Thymus (tissue), 11 donors: ENCODE measurements at regions not wholly inside any gene's neighbourhood (a gene's known extent, or its start where the extent isn't known, plus 50 kb on each side); places are given as distances from the start of the nearest gene placed in this dataset.
"Not testable (repeated sequence)": the region's sequence is repeated elsewhere in the genome, so short reads cannot be mapped to it uniquely, and the experiment has no call there.

Experiments
- DNase-seq, 9 donors: peaks; one replicate each; pipeline ENCODE4 v3.0.0-alpha.2; 2013; ENCODE audit warnings: low spot score in 9 of 9, low read depth in 6 of 9, missing footprints in 1 of 9
- H3K27ac ChIP-seq, 2 donors: one replicate each; pipeline ENCODE4 v1.5.1; 2013; ENCODE audit warnings: control low read depth in 1 of 2, low read depth in 1 of 2, low read length in 1 of 2, mild to moderate bottlenecking in 1 of 2, moderate library complexity in 1 of 2
- H3K27me3 ChIP-seq, 2 donors: one replicate each; pipeline ENCODE4 v1.5.1; 2013; ENCODE audit warnings: low read length in 1 of 2; ENCODE audit not compliant: control insufficient read depth in 2 of 2, insufficient read depth in 1 of 2
- H3K36me3 ChIP-seq, 2 donors: one replicate each; pipeline ENCODE4 v1.5.1; 2013; ENCODE audit warnings: low read length in 1 of 2, mild to moderate bottlenecking in 1 of 2, moderate library complexity in 1 of 2; ENCODE audit not compliant: control insufficient read depth in 2 of 2, insufficient read depth in 2 of 2
- H3K4me1 ChIP-seq, 2 donors: one replicate each; pipeline ENCODE4 v1.5.1; 2013; ENCODE audit warnings: low read length in 2 of 2; ENCODE audit not compliant: control insufficient read depth in 2 of 2, insufficient read depth in 2 of 2
- H3K4me3 ChIP-seq, 2 donors: one replicate each; pipeline ENCODE4 v1.5.1; 2013; ENCODE audit warnings: low read length in 2 of 2, control low read depth in 1 of 2, mild to moderate bottlenecking in 1 of 2
- H3K9me3 ChIP-seq, 2 donors: one replicate each; pipeline ENCODE4 v1.5.1; 2013; ENCODE audit warnings: low read length in 1 of 2, mild to moderate bottlenecking in 1 of 2; ENCODE audit not compliant: control insufficient read depth in 2 of 2, insufficient read depth in 1 of 2
- WGBS: extraction: QIAGEN DNeasy Blood & Tissue Kit; methylation state at CpG from one replicate; pipeline ENCODE4 v1.1.7; 2013; 5-methylcytosine and 5-hydroxymethylcytosine counted together
- donor health status: healthy.

GRCh38 chr4:86511590-86511989 lies 82.5 kb upstream of the PTPN13 start:
- Histone ChIP-seq H3K4me1 (no peaks in the 10 kb centered on the region), H3K27ac (no peak overlapping the region), H3K9me3 (no peaks in the 10 kb centered on the region), H3K4me3 (no peak overlapping the region), H3K27me3 (no peaks in the 10 kb centered on the region), H3K36me3 (no peaks in the 10 kb centered on the region)
- DNase-seq: no peak
- WGBS: 87% methylated on average over 2 of the region's 2 CpGs

DNA sequence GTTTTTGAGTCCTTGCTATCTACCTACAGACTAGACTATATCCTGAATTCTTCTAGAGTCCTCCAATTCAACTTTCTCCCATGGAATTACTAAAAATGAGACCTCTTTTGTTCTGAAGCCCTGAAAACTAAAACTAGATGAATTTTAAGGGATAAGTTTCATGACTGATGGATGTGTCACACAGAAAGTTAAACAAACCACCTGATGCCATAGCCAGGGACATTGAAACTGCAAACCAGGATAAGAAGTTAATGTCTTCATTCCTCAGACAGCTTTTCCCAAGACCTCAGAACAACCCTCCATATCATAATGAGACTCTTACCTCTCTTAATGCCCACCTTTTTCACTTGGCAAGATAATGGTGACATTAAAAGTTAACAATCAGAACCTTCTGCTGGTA lies 81.5 kb upstream of the PTPN13 start:
- H3K27me3 ChIP-seq: no peaks in the 10 kb centered on the region
- no peaks in the 10 kb centered on the region for H3K4me1 ChIP-seq
- no peak for DNase-seq
- H3K9me3 ChIP-seq: no peaks in the 10 kb centered on the region
- H3K36me3 ChIP-seq: no peaks in the 10 kb centered on the region
- no peak overlapping the region for H3K27ac ChIP-seq
- H3K4me3 ChIP-seq: no peak overlapping the region

DNA sequence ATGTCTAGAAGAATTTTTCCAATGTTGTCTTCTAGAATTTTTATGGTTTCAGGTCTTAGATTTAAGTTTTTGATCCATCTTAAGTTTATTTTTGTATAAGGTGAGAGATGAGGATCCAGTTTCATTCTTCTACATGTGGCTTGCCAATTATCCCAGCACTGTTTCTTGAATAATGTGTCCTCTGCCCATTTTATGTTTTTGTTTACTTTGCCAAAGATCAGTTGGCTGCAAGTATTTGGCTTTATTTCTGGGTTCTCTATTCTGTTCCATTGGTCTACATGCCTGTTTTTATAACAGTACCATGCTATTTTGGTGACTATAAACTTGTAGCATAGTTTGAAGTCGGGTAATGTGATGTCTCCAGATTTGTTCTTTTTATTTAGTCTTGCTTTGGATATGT lies 78.2 kb upstream of the PTPN13 start:
- H3K4me3 ChIP-seq, H3K9me3 ChIP-seq, H3K27ac ChIP-seq, H3K4me1 ChIP-seq, H3K27me3 ChIP-seq, H3K36me3 ChIP-seq, DNase-seq: not testable (repeated sequence)
- 99% methylated on average over 1 of the region's 1 CpG for WGBS

DNA sequence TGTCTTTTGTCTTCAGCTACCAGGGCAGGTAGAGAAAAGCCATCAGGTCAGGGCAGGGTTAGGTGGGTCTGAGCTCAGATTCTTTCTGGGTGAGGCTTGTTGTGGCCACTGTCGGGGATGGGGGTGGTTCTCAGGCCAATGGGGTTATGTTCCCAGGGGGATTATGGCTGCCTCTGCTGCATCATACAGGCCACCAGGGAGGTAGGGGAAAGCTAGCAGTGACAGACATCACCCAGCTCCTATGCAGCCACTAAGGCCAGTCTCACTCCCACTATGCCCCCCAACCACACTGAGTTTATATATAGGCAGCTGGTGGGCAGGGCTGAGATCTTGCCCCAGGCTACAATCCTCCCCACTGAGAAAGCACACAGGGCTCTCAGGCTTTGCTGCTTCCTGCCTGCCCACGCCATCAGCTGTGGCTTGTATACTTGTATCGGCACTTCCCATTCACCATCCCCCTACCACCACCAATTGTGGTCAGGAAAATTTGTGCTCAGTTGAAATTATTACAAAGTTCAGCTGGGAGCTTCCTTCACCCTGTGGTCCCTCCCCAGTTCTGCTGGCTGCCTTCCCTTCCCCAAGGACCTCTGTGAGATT lies 72.6 kb upstream of the PTPN13 start:
- WGBS: 89% methylated on average over 3 of the region's 3 CpGs
- no peaks in the 10 kb centered on the region for H3K27me3 ChIP-seq
- H3K4me1 ChIP-seq: no peaks in the 10 kb centered on the region
- H3K36me3 ChIP-seq: no peaks in the 10 kb centered on the region
- no peak for DNase-seq
- peaks cover 0 to 7% of the 10 kb centered on the region in 2 donors for H3K9me3 ChIP-seq
- no peak overlapping the region for H3K4me3 ChIP-seq
- H3K27ac ChIP-seq: no peak overlapping the region

GRCh38 chr4:86522349-86522748 lies 71.8 kb upstream of the PTPN13 start:
- H3K27me3 ChIP-seq: no peaks in the 10 kb centered on the region
- no peak overlapping the region for H3K27ac ChIP-seq
- DNase-seq: no peak
- no peaks in the 10 kb centered on the region for H3K4me1 ChIP-seq
- no peak overlapping the region for H3K4me3 ChIP-seq
- 86% methylated on average over 4 of the region's 4 CpGs for whole genome bisulfite sequencing
- peaks cover 0 to 7% of the 10 kb centered on the region in 2 donors for H3K9me3 ChIP-seq
- H3K36me3 ChIP-seq: no peaks in the 10 kb centered on the region

DNA sequence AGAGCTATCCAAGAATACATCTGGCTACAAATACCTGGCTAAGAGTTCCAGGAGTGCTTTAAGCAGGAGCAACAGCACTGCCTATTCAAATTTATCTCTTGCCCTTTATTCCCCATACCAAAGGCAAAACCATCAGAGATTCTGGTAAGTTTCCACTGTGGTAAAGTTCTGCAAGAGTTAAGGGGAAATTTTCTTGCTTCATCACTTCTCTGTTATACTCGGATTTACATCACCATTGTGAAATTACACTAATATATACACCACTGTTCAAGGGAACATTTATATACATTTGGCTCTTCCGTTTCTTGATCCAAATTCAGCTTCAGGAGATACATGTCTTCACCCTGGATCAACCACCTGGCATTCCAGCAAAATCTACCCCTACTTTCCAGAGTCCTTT lies 70.8 kb upstream of the PTPN13 start:
- H3K27ac ChIP-seq: no peak overlapping the region
- no peak for DNase-seq

GRCh38 chr4:86527713-86528112 lies 66.4 kb upstream of the PTPN13 start:
- H3K36me3 ChIP-seq, H3K4me3 ChIP-seq, H3K9me3 ChIP-seq, DNase-seq, H3K27me3 ChIP-seq, H3K27ac ChIP-seq, H3K4me1 ChIP-seq: not testable (repeated sequence)
- WGBS: 97% methylated on average over 4 of the region's 4 CpGs

More for the DNA sequence above, 70.8 kb upstream of the PTPN13 start:
- H3K36me3 ChIP-seq: no peaks in the 10 kb centered on the region
- H3K4me1 ChIP-seq: no peaks in the 10 kb centered on the region
- no peak overlapping the region for H3K4me3 ChIP-seq
- WGBS: 91% methylated on average over 2 of the region's 2 CpGs
- H3K9me3 ChIP-seq: peaks cover 0 to 7% of the 10 kb centered on the region in 2 donors
- no peaks in the 10 kb centered on the region for H3K27me3 ChIP-seq

- Histone ChIP-seq H3K36me3 (no peaks in the 10 kb centered on the region), H3K4me3 (no peak overlapping the region), H3K27me3 (no peaks in the 10 kb centered on the region), H3K9me3 (no peaks in the 10 kb centered on the region), H3K27ac (no peak overlapping the region), H3K4me1 (no peaks in the 10 kb centered on the region)
- 91% methylated on average over 2 of the region's 2 CpGs for WGBS
- DNase-seq: no peak
Observed at GRCh38 chr4:86529436-86529835, 64.7 kb upstream of the PTPN13 start.

DNA sequence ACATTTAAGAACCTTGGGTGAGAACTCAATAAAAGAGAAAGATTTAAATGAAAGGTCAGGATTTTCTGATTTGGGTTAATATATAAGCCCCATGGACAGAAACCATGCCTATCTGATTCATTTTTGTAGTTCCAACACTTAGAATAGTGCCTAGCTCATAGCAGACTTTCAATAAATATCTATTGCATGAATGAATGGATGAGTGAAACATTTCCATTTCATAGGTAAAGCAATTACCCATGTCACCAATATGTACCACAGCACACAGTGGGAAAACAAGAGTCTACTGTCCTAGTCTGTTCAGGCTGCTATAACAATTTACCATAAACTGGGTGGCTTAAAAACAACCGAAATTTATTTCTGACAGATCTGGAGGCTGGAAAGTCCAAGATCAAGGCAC lies 63.9 kb upstream of the PTPN13 start:
- Histone ChIP-seq H3K36me3 (no peaks in the 10 kb centered on the region), H3K4me1 (no peaks in the 10 kb centered on the region), H3K4me3 (no peak overlapping the region), H3K9me3 (no peaks in the 10 kb centered on the region), H3K27ac (no peak overlapping the region), H3K27me3 (no peaks in the 10 kb centered on the region)
- DNase-seq: no peak
- 98% methylated on average over 1 of the region's 1 CpG for WGBS

GRCh38 chr4:86531440-86531839 lies 62.7 kb upstream of the PTPN13 start:
- H3K27ac ChIP-seq: no peak overlapping the region
- no peak overlapping the region for H3K4me3 ChIP-seq
- no peaks in the 10 kb centered on the region for H3K36me3 ChIP-seq
- H3K4me1 ChIP-seq: no peaks in the 10 kb centered on the region
- 77% methylated on average over 2 of the region's 2 CpGs for WGBS
- DNase-seq: no peak
- H3K27me3 ChIP-seq: no peaks in the 10 kb centered on the region
- no peaks in the 10 kb centered on the region for H3K9me3 ChIP-seq
